ENCODE measurements at regions not wholly inside any gene's neighbourhood (a gene's known extent, or its start where the extent isn't known, plus 50 kb on each side); places are given as distances from the start of the nearest gene placed in this dataset.

GRCh38 chrX:99857455-99857854 lies 552.6 kb downstream of the PCDH19 start:
- TF ChIP-seq CTCF (IDR thresholded peaks at IDR 0.05) (no peak), POLR2A (IDR thresholded peaks at IDR 0.05) (no peak)

All from adrenal gland (tissue), 5 donors.